ENCODE measurements at regions not wholly inside any gene's neighbourhood (a gene's known extent, or its start where the extent isn't known, plus 50 kb on each side); places are given as distances from the start of the nearest gene placed in this dataset.

GRCh38 chr18:41119031-41119430 is 836.0 kb upstream of the PIK3C3 start:
- no peak for TF ChIP-seq CTCF (IDR thresholded peaks at IDR 0.05; ENCODE audit: low read depth, low read length, poor library complexity, severe bottlenecking)
- no peak for TF ChIP-seq EZH2phosphoT487 (IDR thresholded peaks at IDR 0.05; ENCODE audit: borderline replicate concordance, low read length)
- Histone ChIP-seq H4K20me1 (ENCODE audit: control insufficient read depth, insufficient read depth, low read depth, low read length) (no peaks in the 10 kb centered on the region), H3K4me1 (ENCODE audit: control insufficient read depth, low read length) (no peaks in the 10 kb centered on the region), H3K4me3 (ENCODE audit: low read length) (no peak overlapping the region), H3K79me2 (ENCODE audit: control insufficient read depth, low read length) (no peaks in the 10 kb centered on the region), H3K27me3 (ENCODE audit: control insufficient read depth, low read length) (no peaks in the 10 kb centered on the region), H3K4me2 (ENCODE audit: low read length) (no peak overlapping the region), H3K9me2 (replicated peaks; ENCODE audit: control insufficient read depth, low read length) (no peaks in the 10 kb centered on the region), H3K36me3 (ENCODE audit: control insufficient read depth, low read length) (no peaks in the 10 kb centered on the region), H3K27ac (ENCODE audit: low read depth, low read length) (no peak overlapping the region), H3K9me3 (ENCODE audit: control insufficient read depth, insufficient read depth, low read length) (no peaks in the 10 kb centered on the region), H3F3A (ENCODE audit: control insufficient read depth, insufficient read depth) (no peaks in the 10 kb centered on the region)

GRCh38 chr18:41113885-41114482 is 841.0 kb upstream of the PIK3C3 start:
- no peaks in the 10 kb centered on the region for H3K9me3 ChIP-seq (ENCODE audit: control insufficient read depth, insufficient read depth, low read length)
- H3K9me2 ChIP-seq (replicated peaks; ENCODE audit: control insufficient read depth, low read length) = no peaks in the 10 kb centered on the region
- H3K36me3 ChIP-seq (ENCODE audit: control insufficient read depth, low read length) = no peaks in the 10 kb centered on the region
- H3K4me2 ChIP-seq (ENCODE audit: low read length) = no peak overlapping the region
- H3K27ac ChIP-seq (ENCODE audit: low read depth, low read length) = no peak overlapping the region
- H3K4me1 ChIP-seq (ENCODE audit: control insufficient read depth, low read length) = no peaks in the 10 kb centered on the region
- H3F3A ChIP-seq (ENCODE audit: control insufficient read depth, insufficient read depth) = no peaks in the 10 kb centered on the region
- no peaks in the 10 kb centered on the region for H4K20me1 ChIP-seq (ENCODE audit: control insufficient read depth, insufficient read depth, low read depth, low read length)
- TF ChIP-seq EZH2phosphoT487 (IDR thresholded peaks at IDR 0.05; ENCODE audit: borderline replicate concordance, low read length) (no peak), CTCF (IDR thresholded peaks at IDR 0.05; ENCODE audit: low read depth, low read length, poor library complexity, severe bottlenecking) (no peak)
- no peaks in the 10 kb centered on the region for H3K79me2 ChIP-seq (ENCODE audit: control insufficient read depth, low read length)
- no peak overlapping the region for H3K4me3 ChIP-seq (ENCODE audit: low read length)
- no peaks in the 10 kb centered on the region for H3K27me3 ChIP-seq (ENCODE audit: control insufficient read depth, low read length)

- no peak overlapping the region for H3K4me3 ChIP-seq (ENCODE audit: low read length)
- no peaks in the 10 kb centered on the region for H3K36me3 ChIP-seq (ENCODE audit: control insufficient read depth, low read length)
- H3K27ac ChIP-seq (ENCODE audit: low read depth, low read length) = no peak overlapping the region
- no peaks in the 10 kb centered on the region for H3K9me3 ChIP-seq (ENCODE audit: control insufficient read depth, insufficient read depth, low read length)
- TF ChIP-seq CTCF (IDR thresholded peaks at IDR 0.05; ENCODE audit: low read depth, low read length, poor library complexity, severe bottlenecking) (no peak), EZH2phosphoT487 (IDR thresholded peaks at IDR 0.05; ENCODE audit: borderline replicate concordance, low read length) (no peak)
- H3K79me2 ChIP-seq (ENCODE audit: control insufficient read depth, low read length) = no peaks in the 10 kb centered on the region
- no peaks in the 10 kb centered on the region for H3K4me1 ChIP-seq (ENCODE audit: control insufficient read depth, low read length)
- H4K20me1 ChIP-seq (ENCODE audit: control insufficient read depth, insufficient read depth, low read depth, low read length) = no peaks in the 10 kb centered on the region
- no peaks in the 10 kb centered on the region for H3K9me2 ChIP-seq (replicated peaks; ENCODE audit: control insufficient read depth, low read length)
- no peak overlapping the region for H3K4me2 ChIP-seq (ENCODE audit: low read length)
- H3F3A ChIP-seq (ENCODE audit: control insufficient read depth, insufficient read depth) = no peaks in the 10 kb centered on the region
- no peaks in the 10 kb centered on the region for H3K27me3 ChIP-seq (ENCODE audit: control insufficient read depth, low read length)
Measured at GRCh38 chr18:41099451-41099850, 855.6 kb upstream of the PIK3C3 start.

Data from DOHH2 (cell line).